Femur (tissue), 1 donor: ENCODE measurements at regions not wholly inside any gene's neighbourhood (a gene's known extent, or its start where the extent isn't known, plus 50 kb on each side); places are given as distances from the start of the nearest gene placed in this dataset.
"Not testable (repeated sequence)": the region's sequence is repeated elsewhere in the genome, so short reads cannot be mapped to it uniquely, and the experiment has no call there.

Experiments used
- DNase-seq: peaks from one replicate; pipeline ENCODE4 v3.0.0-alpha.2; 2017

- no peak for DNase-seq
Observed at GRCh38 chr15:93413745-93414144, 324.7 kb upstream of the RGMA start.

- DNase-seq, result no peak
Observed at GRCh38 chr15:93399121-93399520, 310.1 kb upstream of the RGMA start.

DNA sequence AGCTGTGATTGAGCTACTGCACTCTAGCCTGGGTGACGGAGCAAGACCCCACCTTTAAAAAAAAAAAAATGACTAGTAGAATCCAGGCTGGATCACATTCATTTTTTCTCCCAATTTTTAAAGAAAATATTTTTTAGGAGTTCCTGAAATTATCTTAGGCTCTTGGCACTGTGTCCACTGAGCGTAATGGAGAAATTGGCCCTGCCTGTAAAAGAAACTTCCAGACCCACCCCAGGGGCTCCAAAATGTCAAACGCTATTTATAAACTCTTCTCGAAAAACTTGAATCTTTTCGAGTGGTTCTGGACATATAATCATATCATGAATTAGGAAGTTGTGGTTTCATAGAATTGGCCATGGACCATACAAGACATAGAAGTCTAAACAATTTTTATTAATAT, 300.2 kb upstream of the RGMA start:
- no peak for DNase-seq

GRCh38 chr15:93384886-93385285, 295.9 kb upstream of the RGMA start:
- no peak for DNase-seq

DNA sequence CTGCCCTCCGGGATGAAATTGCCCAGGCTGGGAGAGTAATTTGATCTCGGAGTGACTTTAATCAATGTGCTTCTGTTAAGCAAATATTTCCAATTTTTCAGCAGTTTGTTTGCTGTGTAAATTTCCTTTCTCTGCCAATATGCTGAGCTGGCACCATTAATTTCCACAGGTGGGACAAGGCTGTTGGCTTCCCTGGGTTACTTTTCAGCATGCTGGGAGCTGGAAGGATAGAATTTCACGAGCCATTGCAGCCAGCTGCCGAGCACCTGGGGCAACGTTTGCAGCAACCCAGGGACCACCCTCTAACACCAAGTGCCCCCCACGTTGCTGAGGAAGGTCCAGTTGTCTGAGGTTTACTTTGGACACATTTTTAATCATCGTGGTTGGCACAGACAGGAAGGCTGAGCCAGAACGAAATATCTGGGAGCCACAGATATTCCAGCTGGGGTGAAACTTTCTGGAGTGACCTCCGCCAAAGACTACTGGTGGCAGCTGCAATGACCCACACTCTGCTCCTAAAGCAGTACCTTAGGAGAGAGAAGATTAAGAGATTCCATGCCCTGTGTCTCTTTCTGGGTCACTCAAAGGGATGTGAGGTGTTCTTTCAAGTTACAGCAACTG, 293.3 kb upstream of the RGMA start:
- no peak for DNase-seq

- peak; percentile 47 for DNase-seq
Observed at GRCh38 chr15:93378558-93378957, 289.5 kb upstream of the RGMA start.

GRCh38 chr15:93372865-93373223, 283.8 kb upstream of the RGMA start:
- no peak for DNase-seq

DNA sequence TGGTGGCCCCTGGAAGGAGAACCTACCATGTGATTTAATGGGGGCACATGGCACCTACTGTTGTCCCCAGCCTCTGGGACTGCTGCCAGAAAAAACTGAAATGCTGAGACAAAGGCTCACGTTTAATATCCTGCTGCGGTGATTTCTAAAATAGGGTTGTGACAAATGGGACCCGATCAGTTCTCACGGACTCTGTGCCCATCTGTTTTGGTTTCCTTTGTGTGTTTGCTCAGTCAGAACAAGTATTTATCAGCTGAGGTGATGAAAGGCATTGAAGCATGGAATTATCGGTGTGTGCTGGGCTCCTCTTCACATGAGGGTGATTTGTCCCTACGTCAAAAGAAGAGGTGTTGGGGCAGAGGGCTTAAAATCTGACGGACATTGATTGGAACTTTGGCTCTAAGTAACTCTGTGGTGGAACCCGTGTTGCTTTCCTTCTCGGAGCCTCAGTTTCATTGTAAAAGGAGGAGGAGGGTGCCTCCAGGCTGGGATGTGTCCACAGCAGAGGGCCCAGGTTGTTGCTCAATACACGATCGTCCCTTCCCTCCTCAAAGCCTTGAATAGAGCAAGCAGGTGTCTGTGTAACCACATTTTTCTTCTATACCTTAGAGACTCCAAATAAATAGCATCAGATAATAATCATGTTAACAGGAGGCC, 283.3 kb upstream of the RGMA start:
- no peak for DNase-seq

GRCh38 chr15:93366387-93367100, 277.5 kb upstream of the RGMA start:
- DNase-seq, result no peak

- no peak for DNase-seq
Observed at GRCh38 chr15:93362821-93363220, 273.8 kb upstream of the RGMA start.

- no peak for DNase-seq
Observed at GRCh38 chr15:93362203-93362602, 273.2 kb upstream of the RGMA start.

DNA sequence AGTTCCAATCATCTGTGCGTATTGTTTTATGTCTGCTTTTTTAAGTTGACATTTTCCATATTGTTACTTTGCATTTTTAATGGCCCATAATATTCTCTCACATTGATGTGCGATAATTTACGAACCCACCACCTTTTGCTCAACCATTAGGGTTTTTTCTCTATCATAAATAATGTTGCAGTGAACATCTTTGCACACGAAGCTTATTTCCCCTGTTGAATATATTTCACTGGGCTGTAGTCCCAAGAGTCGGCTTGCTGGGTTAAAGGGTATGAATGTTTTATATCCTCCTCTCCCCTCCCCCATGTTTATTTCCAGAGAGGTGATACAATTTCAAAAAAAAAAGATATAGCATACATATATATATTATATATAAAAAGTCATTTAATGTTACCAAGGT, 272.7 kb upstream of the RGMA start:
- DNase-seq, result no peak

GRCh38 chr15:93360976-93361375, 272.0 kb upstream of the RGMA start:
- DNase-seq, result no peak

- no peak for DNase-seq
Observed at GRCh38 chr15:93360318-93360717, 271.3 kb upstream of the RGMA start.

DNA sequence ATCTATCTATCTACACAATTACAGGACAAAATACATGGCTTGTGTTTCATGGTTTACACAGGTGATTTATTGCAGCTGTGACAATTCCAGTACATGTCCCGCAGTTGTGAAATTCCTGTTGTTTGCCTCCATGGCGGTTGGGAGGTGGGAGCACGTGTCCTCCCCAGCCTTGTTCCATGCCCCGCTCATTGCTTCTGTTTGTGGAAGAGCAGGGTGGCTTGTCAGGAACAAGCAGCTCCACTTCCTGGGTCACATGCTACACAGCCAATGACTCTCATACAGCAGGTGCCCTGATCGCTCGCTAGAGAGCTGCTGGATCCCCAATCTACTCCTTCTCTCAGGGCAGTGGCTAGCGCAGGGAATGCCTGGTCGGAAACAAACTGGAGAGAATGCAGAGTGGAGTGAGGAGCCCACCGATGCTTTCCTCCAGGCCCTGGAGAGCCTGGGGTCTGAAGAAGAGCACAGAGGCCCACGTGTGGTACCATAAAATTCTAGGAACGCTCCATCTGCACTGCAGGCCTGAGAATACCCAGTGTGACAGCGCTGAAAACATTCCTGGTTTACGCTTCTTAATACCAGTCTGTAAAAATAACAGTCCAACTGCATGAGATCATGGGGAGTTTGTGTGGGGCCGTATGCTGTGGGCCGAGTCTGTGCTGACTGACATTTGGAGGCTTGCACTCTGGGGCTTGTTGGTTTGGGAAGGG, 270.6 kb upstream of the RGMA start:
- DNase-seq, result no peak

DNA sequence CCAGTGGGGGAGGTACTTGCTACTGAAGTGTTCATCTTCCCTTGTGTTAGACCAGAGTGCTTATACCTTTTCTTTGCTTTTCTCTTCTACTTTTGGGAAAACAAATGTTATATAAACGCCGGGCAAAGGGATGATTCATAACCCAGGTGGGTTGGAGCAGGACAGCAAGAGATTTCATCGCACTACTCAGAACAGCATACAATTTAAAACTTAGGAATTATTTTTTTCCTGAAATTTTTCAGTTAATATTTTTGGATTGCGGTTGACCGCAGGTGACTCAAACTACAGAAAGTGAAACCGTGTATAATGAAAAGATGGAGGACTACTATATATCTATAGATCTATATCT, 270.0 kb upstream of the RGMA start:
- no peak for DNase-seq

DNA sequence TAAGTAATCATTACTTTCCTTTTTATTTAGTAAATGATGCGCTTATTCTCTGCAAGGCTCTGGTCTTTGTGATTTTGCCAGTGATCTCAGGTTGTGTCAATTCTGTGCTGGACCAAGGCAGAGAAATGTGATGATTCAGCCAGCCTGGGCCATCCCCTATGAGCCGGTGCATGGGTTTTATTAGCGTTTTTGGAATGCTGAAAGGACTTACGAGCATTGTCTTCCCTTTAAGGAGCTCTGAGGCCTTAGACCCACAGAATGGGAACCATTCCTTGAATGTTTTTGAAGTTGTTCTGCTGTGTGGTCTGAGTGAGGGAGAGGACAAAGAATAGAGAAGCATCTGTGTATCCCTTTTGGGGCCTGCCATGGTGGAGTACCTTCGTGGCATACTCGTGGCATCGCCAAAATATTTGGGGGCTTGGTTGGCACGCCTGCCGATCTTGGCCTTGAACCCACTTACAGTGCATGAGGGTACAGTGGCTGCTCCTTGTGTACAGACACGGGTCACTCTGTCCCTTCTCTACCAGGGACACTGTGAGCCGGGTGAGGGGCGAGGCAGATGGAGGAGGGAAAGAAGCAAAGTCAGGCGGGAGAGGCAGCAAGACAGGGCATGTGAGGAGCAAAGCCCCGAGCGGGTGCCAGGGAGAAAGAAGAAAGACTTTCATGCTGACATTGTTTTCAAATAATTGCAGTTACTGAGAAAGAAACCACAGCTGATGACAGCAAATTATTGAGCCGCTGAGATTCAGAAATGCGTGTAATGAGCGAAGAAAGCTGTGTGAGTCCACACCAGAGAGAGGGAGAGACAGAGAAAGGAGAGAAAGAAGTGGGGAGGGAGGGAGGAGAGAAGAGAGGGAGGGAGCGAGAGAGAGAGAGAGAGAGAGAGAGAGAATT, 269.4 kb upstream of the RGMA start:
- no peak for DNase-seq

DNA sequence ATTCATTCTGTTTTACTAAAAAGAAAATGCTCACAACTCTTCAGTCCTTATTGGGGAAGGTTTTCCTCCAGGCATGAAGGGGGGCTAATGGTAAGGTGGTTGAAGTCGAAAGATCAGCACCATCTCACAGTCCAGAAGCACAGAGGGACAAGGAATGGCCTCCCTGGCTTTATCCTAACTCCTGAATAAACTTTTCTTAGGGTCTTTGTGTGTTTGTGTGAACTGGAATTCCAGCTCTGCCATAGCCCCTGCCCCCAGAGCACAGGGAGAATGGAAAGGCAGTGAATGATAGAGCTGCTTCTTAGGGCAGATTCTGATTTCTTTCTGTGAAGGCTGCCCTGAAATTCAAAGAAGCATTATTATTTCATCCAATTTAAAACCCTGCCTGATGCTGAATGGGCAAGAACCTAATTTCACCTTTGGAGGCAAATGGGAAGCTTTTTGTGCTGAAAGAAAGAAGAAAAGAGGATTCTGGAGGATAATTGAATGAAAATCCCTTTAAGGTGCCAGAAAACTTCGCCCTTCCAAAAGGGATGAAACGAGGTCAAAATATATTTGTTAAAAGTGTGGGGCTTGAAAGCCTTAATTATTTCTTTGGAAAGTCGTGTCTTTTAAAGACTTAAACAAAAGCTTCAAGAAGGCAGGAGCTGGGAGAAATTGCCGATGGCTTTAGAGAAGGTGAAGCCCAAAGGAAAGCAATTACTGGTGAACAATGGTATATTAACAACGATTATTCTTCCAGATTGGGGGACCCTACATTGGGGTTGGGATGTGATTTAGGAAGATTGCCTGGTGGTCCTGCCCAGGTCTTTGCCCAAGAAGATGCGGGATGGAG, 259.9 kb upstream of the RGMA start:
- DNase-seq, result no peak

DNA sequence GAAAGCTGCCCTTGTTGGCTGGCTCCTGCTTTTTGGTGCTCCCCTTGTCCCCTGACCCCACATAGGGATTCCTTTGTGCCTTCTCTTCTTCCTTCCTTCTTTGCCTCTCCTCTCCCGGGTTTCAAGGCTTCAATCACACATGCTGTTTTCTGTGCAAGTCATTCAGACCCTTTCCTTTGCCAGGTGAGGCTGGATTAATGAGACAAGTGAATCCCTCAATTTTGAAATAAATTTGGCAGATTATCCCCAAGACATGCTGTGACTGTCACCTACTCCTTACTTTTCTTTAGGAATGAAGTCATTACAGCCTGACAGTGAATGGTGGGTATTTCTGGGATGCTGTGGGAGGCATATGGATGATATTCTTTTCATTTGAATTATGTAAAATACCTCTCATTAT, 259.0 kb upstream of the RGMA start:
- DNase-seq, result no peak

DNA sequence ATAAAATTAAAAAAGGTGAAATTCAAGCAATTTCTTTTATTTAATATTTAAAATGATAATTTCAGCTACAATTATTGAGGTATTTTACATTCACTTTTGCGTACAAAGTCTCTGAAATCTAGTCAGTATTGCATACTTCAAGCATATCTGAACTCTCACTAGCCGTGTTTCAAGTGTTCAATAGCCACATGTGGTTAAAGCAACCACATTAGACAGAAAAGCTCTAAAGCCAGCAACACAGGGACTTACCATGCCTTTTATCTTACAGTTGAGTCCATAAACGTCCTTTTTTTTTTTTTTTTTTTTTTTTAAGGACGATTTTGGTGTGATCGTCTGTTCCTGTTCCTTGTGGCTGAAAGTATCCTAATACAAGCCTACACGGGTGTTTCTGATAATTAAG, 257.0 kb upstream of the RGMA start:
- DNase-seq, result no peak

GRCh38 chr15:93343402-93343801, 254.4 kb upstream of the RGMA start:
- DNase-seq, result not testable (repeated sequence)

DNA sequence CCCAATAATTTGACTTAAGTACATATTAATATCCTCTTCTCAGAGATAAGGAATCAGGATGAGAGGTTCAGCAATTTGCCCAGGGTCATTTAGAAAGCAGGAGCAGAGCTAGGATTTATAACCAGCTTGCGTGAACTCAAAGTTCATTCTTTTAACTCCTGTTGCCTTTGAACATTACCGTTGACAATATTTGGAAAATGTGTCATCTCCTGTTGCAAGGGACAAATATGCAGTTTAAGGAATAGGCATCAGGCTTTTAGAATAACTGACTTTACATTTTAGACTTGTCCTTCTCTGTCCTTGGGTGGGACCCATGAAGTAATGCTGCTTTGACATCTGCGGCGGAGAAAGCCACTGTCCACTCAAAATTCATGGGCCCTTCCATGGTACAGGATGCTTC, 252.2 kb upstream of the RGMA start:
- DNase-seq, result no peak
